OCI-LY7 (cell line): ENCODE measurements at regions not wholly inside any gene's neighbourhood (a gene's known extent, or its start where the extent isn't known, plus 50 kb on each side); places are given as distances from the start of the nearest gene placed in this dataset.

Experiments used
- BruUV-seq: library from RNA; stranded (reverse); fragments of 400-500 nt; replicated peaks from 2 replicates; lab custom pipeline; 2021; lab: Mats Ljungman, UMichigan
- CTCF ChIA-PET: fragments of 300-600 bp; sonication (Branson Sonifier 250); formaldehyde crosslinking; loops from one replicate; lab custom pipeline; 2022; ENCODE audit warnings: antibody characterized with exemption; ENCODE audit not compliant: unreplicated experiment; lab: Charles Lee
- POLR2A ChIA-PET: fragments of 300-600 bp; sonication (Branson Sonifier 250); formaldehyde crosslinking; loops from one replicate; lab custom pipeline; 2022; ENCODE audit warnings: antibody characterized with exemption; lab: Charles Lee
- DNase-seq: peaks from one replicate; pipeline ENCODE4 v3.0.0-alpha.2; 2015; ENCODE audit warnings: low spot score
- H2AFZ ChIP-seq: fragments of 200-600 bp; sonication (generic), shearing (Covaris generic); 2 replicates; pipeline ENCODE4 v1.6.1; 2014; ENCODE audit warnings: mild to moderate bottlenecking, antibody characterized with exemption, low read length, moderate library complexity
- H3K27ac ChIP-seq: fragments of 200-600 bp; sonication (generic); 2 replicates; pipeline ENCODE4 v1.5.1; 2014; ENCODE audit warnings: mixed run types, low read depth, mild to moderate bottlenecking, moderate library complexity, low read length, inconsistent platforms; ENCODE audit not compliant: poor library complexity, severe bottlenecking
- H3K36me3 ChIP-seq: fragments of 200-600 bp; sonication (generic); 2 replicates; pipeline ENCODE4 v1.6.1; 2014; ENCODE audit warnings: mild to moderate bottlenecking, antibody characterized with exemption, low read length, moderate library complexity, mixed read lengths; ENCODE audit not compliant: insufficient read depth
- H3K4me1 ChIP-seq: fragments of 200-600 bp; sonication (generic); 2 replicates; pipeline ENCODE4 v1.5.1; 2014; ENCODE audit warnings: mild to moderate bottlenecking, low read length; ENCODE audit not compliant: insufficient read depth, poor library complexity, severe bottlenecking
- H3K4me2 ChIP-seq: fragments of 200-600 bp; sonication (generic); 2 replicates; pipeline ENCODE4 v1.6.1; 2014; ENCODE audit warnings: mild to moderate bottlenecking, low read length
- H3K4me3 ChIP-seq: fragments of 200-600 bp; sonication (generic); 2 replicates; pipeline ENCODE4 v1.5.1; 2014; ENCODE audit warnings: mild to moderate bottlenecking, low read depth, low read length; ENCODE audit not compliant: poor library complexity, severe bottlenecking
- H3K79me2 ChIP-seq: fragments of 200-600 bp; sonication (generic); 2 replicates; pipeline ENCODE4 v1.6.1; 2016; ENCODE audit warnings: low read depth, mild to moderate bottlenecking, low read length, moderate library complexity, mixed read lengths; ENCODE audit not compliant: insufficient read depth
- H3K9me2 ChIP-seq: fragments of 200-600 bp; sonication (generic); 2 replicates; pipeline ENCODE4 v1.6.1; 2016; ENCODE audit warnings: mild to moderate bottlenecking, low read length, mixed read lengths; ENCODE audit not compliant: insufficient read depth
- H3K9me3 ChIP-seq: fragments of 200-600 bp; sonication (generic); 2 replicates; pipeline ENCODE4 v1.6.1; 2014; ENCODE audit warnings: mild to moderate bottlenecking, mixed run types, low read length, mixed read lengths
- H4K20me1 ChIP-seq: fragments of 200-600 bp; sonication (generic); 2 replicates; pipeline ENCODE4 v1.6.1; 2014; ENCODE audit warnings: mild to moderate bottlenecking, antibody characterized with exemption, low read length, moderate library complexity, mixed read lengths; ENCODE audit not compliant: insufficient read depth
- CTCF ChIP-seq: fragments of 200-600 bp; sonication (generic); conservative IDR thresholded peaks from 2 replicates; pipeline ENCODE4 v1.5.1; 2014; ENCODE audit warnings: mild to moderate bottlenecking, antibody characterized with exemption, low read length, moderate library complexity, mixed read lengths
- EZH2phosphoT487 ChIP-seq: fragments of 200-600 bp; sonication (generic); IDR thresholded peaks from 2 replicates; pipeline ENCODE4 v1.6.1; 2018; ENCODE audit warnings: low read depth, borderline replicate concordance, mild to moderate bottlenecking, mixed run types, antibody characterized with exemption, low read length, moderate library complexity, mixed read lengths
- intact Hi-C: fragments of 100-400 bp; cut with micrococcal nuclease; formaldehyde crosslinking; loops from one replicate; pipeline ENCODE4 v1.10.0; 2022; ENCODE audit not compliant: unreplicated experiment

GRCh38 chr11:134607963-134608750 lies 196.1 kb upstream of the B3GAT1 start:
- Histone ChIP-seq H4K20me1 (no peaks in the 10 kb centered on the region), H3K9me3 (no peaks in the 10 kb centered on the region), H3K4me3 (no peak overlapping the region), H3K36me3 (no peaks in the 10 kb centered on the region), H3K27ac (no peak overlapping the region), H3K79me2 (no peaks in the 10 kb centered on the region), H3K4me2 (no peak overlapping the region), H2AFZ (no peak overlapping the region), H3K4me1 (no peaks in the 10 kb centered on the region), H3K9me2 (no peaks in the 10 kb centered on the region)
- intact Hi-C loops = no loop called here
- BruUV-seq = no TSS peak
- ChIA-PET POLR2A (interaction anchor here (0.6 kb wide), 1 partner anchor 289 kb away, joined by 3 read pairs; no protein-coding TSS in a partner anchor), CTCF (no interaction called here)
- TF ChIP-seq CTCF = no peak
- DNase-seq = no peak

GRCh38 chr11:134606251-134606650 lies 194.2 kb upstream of the B3GAT1 start:
- no peak overlapping the region for H3K4me2 ChIP-seq
- H4K20me1 ChIP-seq = no peaks in the 10 kb centered on the region
- no peak overlapping the region for H2AFZ ChIP-seq
- ChIA-PET CTCF (no interaction called here), POLR2A (no interaction called here)
- intact Hi-C loops = no loop called here
- no peaks in the 10 kb centered on the region for H3K4me1 ChIP-seq
- H3K79me2 ChIP-seq = no peaks in the 10 kb centered on the region
- H3K9me2 ChIP-seq = no peaks in the 10 kb centered on the region
- BruUV-seq = no TSS peak
- H3K36me3 ChIP-seq = no peaks in the 10 kb centered on the region
- TF ChIP-seq CTCF = no peak
- no peak for TF ChIP-seq EZH2phosphoT487
- H3K9me3 ChIP-seq = no peaks in the 10 kb centered on the region
- H3K4me3 ChIP-seq = no peak overlapping the region
- no peak for DNase-seq
- H3K27ac ChIP-seq = no peak overlapping the region

GRCh38 chr11:134604886-134605285 lies 192.8 kb upstream of the B3GAT1 start:
- Histone ChIP-seq H3K27ac (no peak overlapping the region), H3K9me3 (no peaks in the 10 kb centered on the region), H3K9me2 (no peaks in the 10 kb centered on the region), H3K36me3 (no peaks in the 10 kb centered on the region), H2AFZ (no peak overlapping the region), H3K79me2 (no peaks in the 10 kb centered on the region), H3K4me1 (no peaks in the 10 kb centered on the region), H3K4me2 (no peak overlapping the region), H3K4me3 (no peak overlapping the region), H4K20me1 (no peaks in the 10 kb centered on the region)
- CTCF ChIA-PET = no interaction called here
- POLR2A ChIA-PET = interaction anchor here (0.9 kb wide), 1 partner anchor 10 kb away, joined by 3 read pairs; no protein-coding TSS in a partner anchor
- intact Hi-C loops = no loop called here
- TF ChIP-seq EZH2phosphoT487 (no peak), CTCF (no peak)
- DNase-seq = no peak
- no TSS peak for BruUV-seq
